NT2/D1 (cell line): ENCODE measurements at regions not wholly inside any gene's neighbourhood (a gene's known extent, or its start where the extent isn't known, plus 50 kb on each side); places are given as distances from the start of the nearest gene placed in this dataset.

Experiments used
- DNase-seq: peaks from one replicate; pipeline ENCODE4 v3.0.0-alpha.2; 2011; ENCODE audit warnings: low read depth, low spot score
- H3K27me3 ChIP-seq: 2 replicates; pipeline ENCODE4 v1.6.0; 2011; ENCODE audit warnings: mild to moderate bottlenecking; ENCODE audit not compliant: insufficient read length, insufficient read depth
- H3K36me3 ChIP-seq: 2 replicates; pipeline ENCODE4 v1.6.1; 2011; ENCODE audit warnings: mild to moderate bottlenecking, low read length, mixed read lengths; ENCODE audit not compliant: insufficient read depth, insufficient read length
- H3K4me1 ChIP-seq: 2 replicates; pipeline ENCODE4 v1.5.1; 2011; ENCODE audit not compliant: insufficient read depth, insufficient read length
- H3K4me3 ChIP-seq: 2 replicates; pipeline ENCODE4 v1.5.1; 2011; ENCODE audit warnings: low read depth; ENCODE audit not compliant: insufficient read length
- H3K9ac ChIP-seq: 2 replicates; pipeline ENCODE4 v1.6.0; 2011; ENCODE audit warnings: low read depth; ENCODE audit not compliant: insufficient read length
- H3K9me3 ChIP-seq: 2 replicates; pipeline ENCODE4 v1.5.1; 2011; ENCODE audit warnings: mild to moderate bottlenecking, low read length; ENCODE audit not compliant: insufficient read depth
- SUZ12 ChIP-seq: IDR thresholded peaks from 2 replicates; pipeline ENCODE4 v1.6.1; 2011; ENCODE audit not compliant: insufficient read length, insufficient read depth; ENCODE audit errors: extremely low read depth
- YY1 ChIP-seq: IDR thresholded peaks from 2 replicates; pipeline ENCODE4 v1.6.1; 2011; ENCODE audit not compliant: insufficient read length, insufficient read depth
- ZNF274 ChIP-seq: IDR thresholded peaks from 2 replicates; pipeline ENCODE4 v1.6.1; 2011; ENCODE audit warnings: mild to moderate bottlenecking, low read depth, low read length

- no peak for DNase-seq
- Histone ChIP-seq H3K9me3 (peaks cover 11% of the 10 kb centered on the region; the same call in 1 of the 2 replicates), H3K36me3 (no peaks in the 10 kb centered on the region)
Measured at GRCh38 chr16:86213437-86214205, 296.7 kb upstream of the FOXF1 start.

GRCh38 chr16:86214326-86215232 is 295.7 kb upstream of the FOXF1 start:
- H3K4me3 ChIP-seq = no peak overlapping the region
- no peak for DNase-seq
- no peaks in the 10 kb centered on the region for H3K4me1 ChIP-seq
- H3K9ac ChIP-seq = no peak overlapping the region
- H3K27me3 ChIP-seq = peaks cover 3% of the 10 kb centered on the region
- H3K36me3 ChIP-seq = no peaks in the 10 kb centered on the region
- TF ChIP-seq SUZ12 (no peak), ZNF274 (no peak), YY1 (no peak)
- peaks cover 11% of the 10 kb centered on the region; the same call in 1 of the 2 replicates for H3K9me3 ChIP-seq

More at GRCh38 chr16:86213437-86214205, 296.7 kb upstream of the FOXF1 start:
- TF ChIP-seq YY1 (no peak), ZNF274 (no peak), SUZ12 (no peak)
- H3K9ac ChIP-seq = no peak overlapping the region
- H3K27me3 ChIP-seq = peaks cover 3% of the 10 kb centered on the region
- H3K4me3 ChIP-seq = no peak overlapping the region
- no peaks in the 10 kb centered on the region for H3K4me1 ChIP-seq

GRCh38 chr16:86215233-86215978 is 294.9 kb upstream of the FOXF1 start:
- TF ChIP-seq SUZ12 = no peak
- TF ChIP-seq YY1 = no peak
- TF ChIP-seq ZNF274 = no peak
- no peak overlapping the region for H3K9ac ChIP-seq

GRCh38 chr16:86215979-86216585 is 294.2 kb upstream of the FOXF1 start:
- Histone ChIP-seq H3K36me3 (no peaks in the 10 kb centered on the region), H3K9me3 (peaks cover 11% of the 10 kb centered on the region; the same call in 1 of the 2 replicates), H3K27me3 (peaks cover 3% of the 10 kb centered on the region), H3K4me1 (no peaks in the 10 kb centered on the region), H3K4me3 (no peak overlapping the region), H3K9ac (no peak overlapping the region)
- DNase-seq = no peak
- TF ChIP-seq SUZ12 (no peak), ZNF274 (no peak), YY1 (no peak)

More at GRCh38 chr16:86215233-86215978, 294.9 kb upstream of the FOXF1 start:
- peaks cover 11% of the 10 kb centered on the region; the same call in 1 of the 2 replicates for H3K9me3 ChIP-seq
- DNase-seq = no peak
- peaks cover 3% of the 10 kb centered on the region for H3K27me3 ChIP-seq
- H3K4me3 ChIP-seq = no peak overlapping the region
- H3K36me3 ChIP-seq = no peaks in the 10 kb centered on the region
- H3K4me1 ChIP-seq = no peaks in the 10 kb centered on the region

GRCh38 chr16:86216591-86216990 is 293.7 kb upstream of the FOXF1 start:
- DNase-seq = no peak
- H3K9ac ChIP-seq = no peak overlapping the region
- TF ChIP-seq ZNF274 (no peak), YY1 (no peak), SUZ12 (no peak)
- H3K36me3 ChIP-seq = no peaks in the 10 kb centered on the region
- peaks cover 11% of the 10 kb centered on the region; the same call in 1 of the 2 replicates for H3K9me3 ChIP-seq
- peaks cover 3% of the 10 kb centered on the region for H3K27me3 ChIP-seq
- H3K4me3 ChIP-seq = no peak overlapping the region
- no peaks in the 10 kb centered on the region for H3K4me1 ChIP-seq
